HepG2 (cell line): ENCODE measurements at regions not wholly inside any gene's neighbourhood (a gene's known extent, or its start where the extent isn't known, plus 50 kb on each side); places are given as distances from the start of the nearest gene placed in this dataset.
A peak's percentile ranks its signal among the peaks of the same experiment; 100 is the strongest.

Source experiments
- DMTF1 ChIP-seq: sonication (generic); formaldehyde crosslinking; IDR thresholded peaks from 2 replicates; pipeline ENCODE4 v1.4.0; 2020; ENCODE audit warnings: mild to moderate bottlenecking, missing genetic modification reagents
- EED ChIP-seq: sonication (generic); formaldehyde crosslinking; IDR thresholded peaks from 2 replicates; pipeline ENCODE4 v1.5.0; 2020; ENCODE audit warnings: mild to moderate bottlenecking, missing genetic modification reagents
- ERF ChIP-seq: IDR thresholded peaks from 2 replicates; pipeline ENCODE4 v1.6.1; 2018; ENCODE audit warnings: missing biosample characterization, missing genetic modification reagents
- IRF2 ChIP-seq: IDR thresholded peaks from 2 replicates; pipeline ENCODE4 v1.6.1; 2018; ENCODE audit warnings: missing genetic modification reagents, missing compliant biosample characterization
- MED13 ChIP-seq: sonication (generic); formaldehyde crosslinking; IDR thresholded peaks from 2 replicates; pipeline ENCODE4 v1.5.0; 2020; ENCODE audit warnings: missing genetic modification reagents
- MLXIP ChIP-seq: sonication (generic); formaldehyde crosslinking; IDR thresholded peaks from 2 replicates; pipeline ENCODE4 v1.9.0; 2021; ENCODE audit warnings: missing genetic modification reagents, borderline replicate concordance
- NFIB ChIP-seq: sonication (generic); formaldehyde crosslinking; IDR thresholded peaks from 2 replicates; pipeline ENCODE4 v1.9.0; 2021; ENCODE audit warnings: missing genetic modification reagents, mild to moderate bottlenecking, borderline replicate concordance
- TEAD3 ChIP-seq: optimal IDR thresholded peaks from 2 replicates; pipeline ENCODE3; 2016; ENCODE audit warnings: borderline replicate concordance
- TFDP2 ChIP-seq: sonication (generic); formaldehyde crosslinking; IDR thresholded peaks from 2 replicates; pipeline ENCODE4 v1.4.0; 2020; ENCODE audit warnings: missing genetic modification reagents
- ZBTB37 ChIP-seq: sonication (generic); formaldehyde crosslinking; IDR thresholded peaks from 2 replicates; pipeline ENCODE4 v1.4.0; 2020; ENCODE audit warnings: mild to moderate bottlenecking, missing genetic modification reagents
- ZNF558 ChIP-seq: sonication (generic); formaldehyde crosslinking; IDR thresholded peaks from 2 replicates; pipeline ENCODE4 v1.9.0; 2022; ENCODE audit warnings: mild to moderate bottlenecking, missing genetic modification reagents, borderline replicate concordance

- no peak for TF ChIP-seq ZBTB37 (CRISPR knock-in tag)
- TF ChIP-seq MLXIP (CRISPR knock-in tag), result no peak
- no peak for TF ChIP-seq NFIB (CRISPR knock-in tag)
- TF ChIP-seq EED, result no peak
- TF ChIP-seq TEAD3, result peak; percentile 96
- TF ChIP-seq TFDP2 (CRISPR knock-in tag), result no peak
- TF ChIP-seq IRF2 (CRISPR knock-in tag), result no peak
- no peak for TF ChIP-seq ZNF558 (CRISPR knock-in tag)
- no peak for TF ChIP-seq DMTF1 (CRISPR knock-in tag)
- TF ChIP-seq MED13 (CRISPR knock-in tag), result no peak
- no peak for TF ChIP-seq ERF
These were observed 61.8 kb upstream of the ARL4C start (continued) for GRCh38 chr2:234558642-234559041.
